ENCODE measurements at regions not wholly inside any gene's neighbourhood (a gene's known extent, or its start where the extent isn't known, plus 50 kb on each side); places are given as distances from the start of the nearest gene placed in this dataset.

DNA sequence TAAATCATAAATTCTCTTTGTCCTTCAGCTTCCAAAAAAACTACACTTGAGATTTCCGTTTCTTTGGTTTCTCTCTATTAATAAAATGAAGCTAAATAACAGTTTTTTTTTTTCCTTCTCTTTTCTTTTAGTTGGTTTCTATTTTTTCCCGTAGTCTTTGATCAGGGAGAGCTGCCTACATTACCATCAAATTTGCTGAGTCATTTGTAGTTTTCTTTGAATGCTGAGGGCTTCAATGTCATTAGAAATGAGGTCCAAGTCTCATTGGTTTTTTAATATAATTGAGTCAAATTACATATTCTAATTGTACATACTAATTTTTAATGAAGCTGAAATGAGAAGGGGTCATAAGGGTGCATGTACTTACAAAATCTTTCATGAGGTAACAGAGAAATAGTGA lies 550.2 kb downstream of the GBA3 start:
- Histone ChIP-seq H3K27me3 (ENCODE audit: low read length) (peaks cover 15% of the 10 kb centered on the region; the same call in 1 of the 2 replicates), H3K9me2 (replicated peaks; ENCODE audit: low read length) (no peaks in the 10 kb centered on the region), H3K4me1 (ENCODE audit: insufficient read depth, low read length) (no peaks in the 10 kb centered on the region), H2AFZ (ENCODE audit: low read length) (no peak overlapping the region), H4K20me1 (ENCODE audit: low read length) (no peaks in the 10 kb centered on the region), H3K4me3 (ENCODE audit: low read length) (no peak overlapping the region), H3F3A (ENCODE audit: low read length, unreplicated experiment) (no peaks in the 10 kb centered on the region), H3K9me3 (ENCODE audit: low read length) (no peaks in the 10 kb centered on the region), H3K4me2 (ENCODE audit: low read length) (no peak overlapping the region), H3K9ac (ENCODE audit: low read length) (no peak overlapping the region), H3K36me3 (ENCODE audit: low read depth, low read length) (no peaks in the 10 kb centered on the region), H3K79me2 (ENCODE audit: low read length) (no peaks in the 10 kb centered on the region), H3K27ac (ENCODE audit: low read length) (no peak overlapping the region)
- POLR2A ChIA-PET (ENCODE audit: unreplicated experiment), result no interaction called here
- intact Hi-C loops (cut with micrococcal nuclease), result no loop called here
- TF ChIP-seq EZH2phosphoT487 (IDR thresholded peaks at IDR 0.05; ENCODE audit: borderline replicate concordance, low read length) (no peak), EZH2 (IDR thresholded peaks at IDR 0.05; ENCODE audit: low read length, unreplicated experiment) (no peak)
- TF ChIP-seq, protein P1, sequence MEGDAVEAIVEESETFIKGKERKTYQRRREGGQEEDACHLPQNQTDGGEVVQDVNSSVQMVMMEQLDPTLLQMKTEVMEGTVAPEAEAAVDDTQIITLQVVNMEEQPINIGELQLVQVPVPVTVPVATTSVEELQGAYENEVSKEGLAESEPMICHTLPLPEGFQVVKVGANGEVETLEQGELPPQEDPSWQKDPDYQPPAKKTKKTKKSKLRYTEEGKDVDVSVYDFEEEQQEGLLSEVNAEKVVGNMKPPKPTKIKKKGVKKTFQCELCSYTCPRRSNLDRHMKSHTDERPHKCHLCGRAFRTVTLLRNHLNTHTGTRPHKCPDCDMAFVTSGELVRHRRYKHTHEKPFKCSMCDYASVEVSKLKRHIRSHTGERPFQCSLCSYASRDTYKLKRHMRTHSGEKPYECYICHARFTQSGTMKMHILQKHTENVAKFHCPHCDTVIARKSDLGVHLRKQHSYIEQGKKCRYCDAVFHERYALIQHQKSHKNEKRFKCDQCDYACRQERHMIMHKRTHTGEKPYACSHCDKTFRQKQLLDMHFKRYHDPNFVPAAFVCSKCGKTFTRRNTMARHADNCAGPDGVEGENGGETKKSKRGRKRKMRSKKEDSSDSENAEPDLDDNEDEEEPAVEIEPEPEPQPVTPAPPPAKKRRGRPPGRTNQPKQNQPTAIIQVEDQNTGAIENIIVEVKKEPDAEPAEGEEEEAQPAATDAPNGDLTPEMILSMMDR (conservative IDR thresholded peaks at IDR 0.05; ENCODE audit: low read depth, low read length), result no peak
- no peak for DNase-seq
- no TSS peak for BruUV-seq (replicated peaks)
- CTCF ChIA-PET, result no interaction called here
- ATAC-seq, result no peak

DNA sequence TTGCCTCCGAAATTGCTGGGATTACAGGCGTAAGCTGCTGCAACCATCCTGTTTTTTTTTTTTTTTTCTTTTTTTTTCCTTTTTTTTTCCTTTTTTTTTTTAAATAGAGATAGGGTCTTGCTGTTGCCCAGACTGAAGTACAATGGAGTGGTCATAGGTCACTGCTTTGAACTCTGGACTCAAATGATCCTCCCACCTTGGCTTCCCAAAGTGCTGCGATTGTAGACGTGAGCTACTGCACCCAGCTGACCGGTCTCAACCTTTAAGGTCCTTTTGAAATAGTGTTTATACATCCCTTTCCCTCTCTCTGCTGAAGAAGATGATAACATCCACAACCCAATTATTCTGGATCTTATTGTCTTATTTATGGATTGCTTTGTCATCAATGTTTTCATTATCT lies 548.7 kb downstream of the GBA3 start:
- POLR2A ChIA-PET (ENCODE audit: unreplicated experiment), result no interaction called here
- CTCF ChIA-PET, result no interaction called here
- no peaks in the 10 kb centered on the region for H4K20me1 ChIP-seq (ENCODE audit: low read length)

DNA sequence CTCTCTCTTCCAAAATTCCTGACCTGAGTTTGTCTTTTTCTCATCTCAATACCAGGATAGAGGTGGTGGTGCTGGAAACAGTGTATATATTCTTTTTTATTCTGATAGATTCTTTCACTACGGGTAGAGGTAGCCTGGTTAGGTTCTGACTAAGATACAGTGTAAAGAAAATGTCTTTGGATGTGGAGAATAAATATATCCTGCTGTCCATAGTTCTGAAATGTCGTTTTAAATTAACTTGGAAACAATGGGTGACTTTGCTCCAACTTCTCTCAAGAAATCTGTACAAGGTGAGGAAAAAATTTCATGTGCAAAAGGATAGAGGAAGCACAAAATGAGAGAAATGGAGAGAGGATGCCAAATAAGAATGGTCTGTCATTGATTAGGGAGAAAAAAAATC lies 546.1 kb downstream of the GBA3 start:
- H3K4me2 ChIP-seq (ENCODE audit: low read length), result no peak overlapping the region
- intact Hi-C loops (cut with micrococcal nuclease), result no loop called here
- ChIA-PET POLR2A (ENCODE audit: unreplicated experiment) (no interaction called here), CTCF (interaction anchor here (0.6 kb wide), 1 partner anchor 342 kb away, joined by 3 read pairs; no protein-coding TSS in a partner anchor)
- no peaks in the 10 kb centered on the region for H3K27me3 ChIP-seq (ENCODE audit: low read length)
- no peak overlapping the region for H3K4me3 ChIP-seq (ENCODE audit: low read length)
- H2AFZ ChIP-seq (ENCODE audit: low read length), result no peak overlapping the region
- no peaks in the 10 kb centered on the region for H3K79me2 ChIP-seq (ENCODE audit: low read length)
- H3K4me1 ChIP-seq (ENCODE audit: insufficient read depth, low read length), result no peaks in the 10 kb centered on the region
- BruUV-seq (replicated peaks), result no TSS peak
- DNase-seq (no peak), ATAC-seq (no peak)
- H3K27ac ChIP-seq (ENCODE audit: low read length), result no peak overlapping the region
- no peaks in the 10 kb centered on the region for H3K36me3 ChIP-seq (ENCODE audit: low read depth, low read length)
- no peak overlapping the region for H3K9ac ChIP-seq (ENCODE audit: low read length)
- no peaks in the 10 kb centered on the region for H3K9me3 ChIP-seq (ENCODE audit: low read length)
- H4K20me1 ChIP-seq (ENCODE audit: low read length), result no peaks in the 10 kb centered on the region
- H3F3A ChIP-seq (ENCODE audit: low read length, unreplicated experiment), result no peaks in the 10 kb centered on the region
- H3K9me2 ChIP-seq (replicated peaks; ENCODE audit: low read length), result no peaks in the 10 kb centered on the region
- TF ChIP-seq EZH2phosphoT487 (IDR thresholded peaks at IDR 0.05; ENCODE audit: borderline replicate concordance, low read length), result no peak
- TF ChIP-seq EZH2 (IDR thresholded peaks at IDR 0.05; ENCODE audit: low read length, unreplicated experiment), result no peak
- TF ChIP-seq, protein P1 (conservative IDR thresholded peaks at IDR 0.05; ENCODE audit: low read depth, low read length), result no peak

More for the DNA sequence above, 548.7 kb downstream of the GBA3 start:
- Histone ChIP-seq H2AFZ (ENCODE audit: low read length) (no peak overlapping the region), H3F3A (ENCODE audit: low read length, unreplicated experiment) (no peaks in the 10 kb centered on the region), H3K4me1 (ENCODE audit: insufficient read depth, low read length) (no peaks in the 10 kb centered on the region), H3K36me3 (ENCODE audit: low read depth, low read length) (no peaks in the 10 kb centered on the region), H3K9me2 (replicated peaks; ENCODE audit: low read length) (no peaks in the 10 kb centered on the region), H3K27me3 (ENCODE audit: low read length) (peaks cover 15% of the 10 kb centered on the region; the same call in 1 of the 2 replicates), H3K4me2 (ENCODE audit: low read length) (no peak overlapping the region), H3K4me3 (ENCODE audit: low read length) (no peak overlapping the region), H3K9ac (ENCODE audit: low read length) (no peak overlapping the region), H3K9me3 (ENCODE audit: low read length) (no peaks in the 10 kb centered on the region), H3K79me2 (ENCODE audit: low read length) (no peaks in the 10 kb centered on the region), H3K27ac (ENCODE audit: low read length) (no peak overlapping the region)
- ATAC-seq (no peak), DNase-seq (no peak)
- BruUV-seq (replicated peaks), result no TSS peak
- intact Hi-C loops (cut with micrococcal nuclease), result no loop called here
- TF ChIP-seq, protein P1 (conservative IDR thresholded peaks at IDR 0.05; ENCODE audit: low read depth, low read length), result no peak
- TF ChIP-seq EZH2phosphoT487 (IDR thresholded peaks at IDR 0.05; ENCODE audit: borderline replicate concordance, low read length) (no peak), EZH2 (IDR thresholded peaks at IDR 0.05; ENCODE audit: low read length, unreplicated experiment) (no peak)

Measured in PC-3 (cell line).